Keratinocyte (primary cell): ENCODE measurements at regions not wholly inside any gene's neighbourhood (a gene's known extent, or its start where the extent isn't known, plus 50 kb on each side); places are given as distances from the start of the nearest gene placed in this dataset.

Experiments
- DNase-seq: peaks from one replicate; pipeline ENCODE4 v3.0.0-alpha.2; 2011; ENCODE audit warnings: low read depth, missing footprints, low spot score
- FAIRE-seq: peaks from 2 replicates; lab custom pipeline; 2011; peaks lifted over from hg19 to GRCh38; lab: Jason Lieb, UNC
- H2AFZ ChIP-seq: 2 replicates; pipeline ENCODE4 v1.6.0; 2012; ENCODE audit warnings: low read length, control low read depth, inconsistent platforms; ENCODE audit not compliant: control insufficient read depth
- H3K27ac ChIP-seq: 2 replicates; pipeline ENCODE4 v1.5.1; 2011; ENCODE audit warnings: low read length; ENCODE audit not compliant: control insufficient read depth, insufficient read depth
- H3K27me3 ChIP-seq: 3 replicates; pipeline ENCODE4 v1.6.0; 2011; ENCODE audit warnings: low read length; ENCODE audit not compliant: control insufficient read depth, insufficient read depth; ENCODE audit errors: extremely low read depth
- H3K36me3 ChIP-seq, 2 experiments: 2 replicates in 1 of 2; 3 replicates in 1 of 2; pipeline ENCODE4 v1.5.1; 2011; ENCODE audit warnings: low read length in 2 of 2, mild to moderate bottlenecking in 1 of 2; ENCODE audit not compliant: control insufficient read depth in 2 of 2, insufficient read depth in 2 of 2; ENCODE audit errors: extremely low read depth in 1 of 2
- H3K4me1 ChIP-seq: 3 replicates; pipeline ENCODE4 v1.5.1; 2011; ENCODE audit warnings: low read length; ENCODE audit not compliant: control insufficient read depth, insufficient read depth; ENCODE audit errors: extremely low read depth
- H3K4me2 ChIP-seq: 3 replicates; pipeline ENCODE4 v1.6.0; 2011; ENCODE audit warnings: low read depth, low read length; ENCODE audit not compliant: control insufficient read depth, insufficient read depth; ENCODE audit errors: extremely low read depth
- H3K4me3 ChIP-seq, 3 experiments: fragments of 200-600 bp in 1 of 3; sonication (generic) in 1 of 3; 2 replicates in 2 of 3; 3 replicates in 1 of 3; pipeline ENCODE4 v1.5.1; 2011 to 2016; ENCODE audit warnings: low read length in 3 of 3, mild to moderate bottlenecking in 3 of 3, control low read depth in 2 of 3, inconsistent platforms in 1 of 3, low read depth in 1 of 3, mixed read lengths in 1 of 3, mixed run types in 1 of 3, moderate library complexity in 1 of 3; ENCODE audit not compliant: control insufficient read depth in 2 of 3, insufficient read depth in 2 of 3; ENCODE audit errors: extremely low read depth in 1 of 3
- H3K79me2 ChIP-seq: 2 replicates; pipeline ENCODE4 v1.6.0; 2012; ENCODE audit warnings: low read length; ENCODE audit not compliant: control insufficient read depth, insufficient read depth
- H3K9ac ChIP-seq: 3 replicates; pipeline ENCODE4 v1.6.0; 2011; ENCODE audit warnings: low read length; ENCODE audit not compliant: control insufficient read depth, insufficient read depth; ENCODE audit errors: extremely low read depth
- H3K9me1 ChIP-seq: 3 replicates; pipeline ENCODE4 v1.6.0; 2011; ENCODE audit warnings: low read length; ENCODE audit not compliant: control insufficient read depth, insufficient read depth; ENCODE audit errors: extremely low read depth
- H3K9me3 ChIP-seq: 2 replicates; pipeline ENCODE4 v1.5.1; 2012; ENCODE audit warnings: low read depth, low read length; ENCODE audit not compliant: control insufficient read depth
- H4K20me1 ChIP-seq: 3 replicates; pipeline ENCODE4 v1.6.0; 2011; ENCODE audit warnings: low read length; ENCODE audit not compliant: control insufficient read depth, insufficient read depth; ENCODE audit errors: extremely low read depth
- EZH2 ChIP-seq: IDR thresholded peaks from one replicate; pipeline ENCODE4 v1.6.1; 2012; ENCODE audit warnings: inconsistent platforms, mild to moderate bottlenecking, low read length, moderate library complexity
- dilution Hi-C: fragments of 300-500 bp; cut with MboI; formaldehyde crosslinking; loops from one replicate; pipeline ENCODE4 v1.7.0; 2020; ENCODE audit warnings: low sequenced_read_pairs; ENCODE audit not compliant: extremely low pct_ligation_motif_present
- TF ChIP-seq, protein P1 (sequence below), 3 experiments: IDR thresholded peaks in 1 of 3; conservative IDR thresholded peaks in 1 of 3; optimal IDR thresholded peaks in 1 of 3; 2 replicates in 2 of 3; 3 replicates in 1 of 3; pipeline versions ENCODE3 to v1.5.1; 2011; ENCODE audit warnings: low read length in 3 of 3, mild to moderate bottlenecking in 3 of 3, moderate library complexity in 2 of 3, control low read depth in 1 of 3, inconsistent platforms in 1 of 3; ENCODE audit not compliant: insufficient read depth in 2 of 3; ENCODE audit errors: extremely low read depth in 1 of 3

DNA sequence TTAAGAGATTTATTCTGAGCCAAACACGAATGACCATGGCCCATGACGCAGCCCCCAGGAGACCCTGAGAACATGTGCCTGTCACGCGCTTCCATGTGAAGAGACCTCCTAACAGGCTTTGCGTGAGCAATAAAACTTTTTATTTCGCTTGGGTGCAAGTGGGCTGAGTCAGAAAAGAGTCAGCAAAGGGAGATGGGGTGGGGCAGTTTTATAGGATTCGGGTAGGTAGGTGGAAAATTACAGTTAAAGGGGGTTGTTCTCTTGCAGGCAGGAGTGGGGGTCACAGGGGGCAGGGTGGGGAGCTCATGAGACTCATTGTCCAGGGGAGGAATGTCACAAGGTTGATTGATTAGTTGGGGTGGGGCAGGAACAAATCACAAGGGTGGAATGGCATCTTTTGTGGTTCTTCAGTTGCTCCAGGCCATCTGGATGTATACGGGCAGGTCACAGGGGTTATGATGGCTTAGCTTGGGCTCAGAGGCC, 77.2 kb upstream of the FTH1 start:
- no peak for DNase-seq
- Histone ChIP-seq H3K27ac (peak overlapping the region; percentile 78), H3K4me3 (no peak overlapping the region), H3K9me3 (no peaks in the 10 kb centered on the region), H3K4me2 (peak overlapping the region; percentile 57), H3K36me3 (no peaks in the 10 kb centered on the region), H3K9ac (peak overlapping the region; percentile 8), H3K4me1 (peaks cover 45% of the 10 kb centered on the region), H2AFZ (no peak overlapping the region), H3K27me3 (no peaks in the 10 kb centered on the region), H3K9me1 (no peaks in the 10 kb centered on the region), H3K79me2 (no peaks in the 10 kb centered on the region), H4K20me1 (no peaks in the 10 kb centered on the region)
- no peak for FAIRE-seq
- no peak for TF ChIP-seq EZH2
- TF ChIP-seq, protein P1, sequence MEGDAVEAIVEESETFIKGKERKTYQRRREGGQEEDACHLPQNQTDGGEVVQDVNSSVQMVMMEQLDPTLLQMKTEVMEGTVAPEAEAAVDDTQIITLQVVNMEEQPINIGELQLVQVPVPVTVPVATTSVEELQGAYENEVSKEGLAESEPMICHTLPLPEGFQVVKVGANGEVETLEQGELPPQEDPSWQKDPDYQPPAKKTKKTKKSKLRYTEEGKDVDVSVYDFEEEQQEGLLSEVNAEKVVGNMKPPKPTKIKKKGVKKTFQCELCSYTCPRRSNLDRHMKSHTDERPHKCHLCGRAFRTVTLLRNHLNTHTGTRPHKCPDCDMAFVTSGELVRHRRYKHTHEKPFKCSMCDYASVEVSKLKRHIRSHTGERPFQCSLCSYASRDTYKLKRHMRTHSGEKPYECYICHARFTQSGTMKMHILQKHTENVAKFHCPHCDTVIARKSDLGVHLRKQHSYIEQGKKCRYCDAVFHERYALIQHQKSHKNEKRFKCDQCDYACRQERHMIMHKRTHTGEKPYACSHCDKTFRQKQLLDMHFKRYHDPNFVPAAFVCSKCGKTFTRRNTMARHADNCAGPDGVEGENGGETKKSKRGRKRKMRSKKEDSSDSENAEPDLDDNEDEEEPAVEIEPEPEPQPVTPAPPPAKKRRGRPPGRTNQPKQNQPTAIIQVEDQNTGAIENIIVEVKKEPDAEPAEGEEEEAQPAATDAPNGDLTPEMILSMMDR (optimal IDR thresholded peaks at IDR 0.05 in 1 of 3, IDR thresholded peaks at IDR 0.05 in 1 of 3, conservative IDR thresholded peaks at IDR 0.05 in 1 of 3; ENCODE audit: extremely low read depth in 1 of 3, insufficient read depth in 2 of 3, low read length in 3 of 3): no peak
- dilution Hi-C loops: no loop called here

DNA sequence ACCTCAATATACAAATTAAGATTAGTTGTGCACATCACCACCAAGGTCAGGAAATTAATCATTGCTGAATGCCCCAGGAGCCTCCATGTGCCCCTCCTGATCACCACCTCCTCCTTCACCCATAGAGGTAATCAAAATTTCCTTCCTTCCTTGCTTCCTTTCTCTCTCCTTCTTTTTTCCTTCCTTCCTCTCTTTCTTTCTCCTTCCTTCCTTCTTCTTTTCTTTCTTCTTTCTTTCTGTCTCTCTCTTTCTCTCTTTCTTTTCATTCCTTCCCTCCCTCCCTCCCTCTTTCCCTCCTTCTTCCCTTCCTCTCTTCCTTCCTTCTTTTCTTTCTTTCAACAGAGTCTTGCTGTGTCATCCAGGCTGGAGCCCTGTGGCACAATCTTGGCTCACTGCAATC, 67.9 kb upstream of the FTH1 start:
- H4K20me1 ChIP-seq: no peaks in the 10 kb centered on the region
- no peaks in the 10 kb centered on the region for H3K79me2 ChIP-seq
- FAIRE-seq: no peak
- no peaks in the 10 kb centered on the region for H3K27me3 ChIP-seq
- H3K36me3 ChIP-seq: no peaks in the 10 kb centered on the region
- no peak for DNase-seq
- no peak overlapping the region for H2AFZ ChIP-seq
- no peak overlapping the region for H3K9ac ChIP-seq
- dilution Hi-C loops: no loop called here
- H3K4me3 ChIP-seq: no peak overlapping the region
- H3K4me2 ChIP-seq: no peak overlapping the region
- H3K4me1 ChIP-seq: no peaks in the 10 kb centered on the region
- TF ChIP-seq, protein P1 (optimal IDR thresholded peaks at IDR 0.05 in 1 of 3, IDR thresholded peaks at IDR 0.05 in 1 of 3, conservative IDR thresholded peaks at IDR 0.05 in 1 of 3; ENCODE audit: extremely low read depth in 1 of 3, insufficient read depth in 2 of 3, low read length in 3 of 3): no peak
- TF ChIP-seq EZH2: no peak
- H3K9me3 ChIP-seq: peaks cover 13% of the 10 kb centered on the region
- no peak overlapping the region for H3K27ac ChIP-seq
- H3K9me1 ChIP-seq: no peaks in the 10 kb centered on the region
